ENCODE measurements at regions not wholly inside any gene's neighbourhood (a gene's known extent, or its start where the extent isn't known, plus 50 kb on each side); places are given as distances from the start of the nearest gene placed in this dataset.

- Histone ChIP-seq H3K27ac (ENCODE audit: low read depth, low read length, poor library complexity, severe bottlenecking) (no peak overlapping the region), H3K9me2 (ENCODE audit: insufficient read depth, low read length) (no peaks in the 10 kb centered on the region), H3K4me1 (ENCODE audit: insufficient read depth, low read length, poor library complexity, severe bottlenecking) (no peaks in the 10 kb centered on the region), H3K4me3 (ENCODE audit: low read depth, low read length, poor library complexity, severe bottlenecking) (no peak overlapping the region), H2AFZ (ENCODE audit: low read length) (no peak overlapping the region), H3K79me2 (ENCODE audit: insufficient read depth, low read depth, low read length) (no peaks in the 10 kb centered on the region), H4K20me1 (ENCODE audit: insufficient read depth, low read length) (no peaks in the 10 kb centered on the region), H3K4me2 (ENCODE audit: low read length) (no peak overlapping the region), H3K9me3 (ENCODE audit: low read length) (no peaks in the 10 kb centered on the region), H3K36me3 (ENCODE audit: insufficient read depth, low read length) (no peaks in the 10 kb centered on the region)
- CTCF ChIA-PET (ENCODE audit: unreplicated experiment): no interaction called here
- intact Hi-C loops (cut with micrococcal nuclease; ENCODE audit: unreplicated experiment): no loop called here
- TF ChIP-seq, protein P1, sequence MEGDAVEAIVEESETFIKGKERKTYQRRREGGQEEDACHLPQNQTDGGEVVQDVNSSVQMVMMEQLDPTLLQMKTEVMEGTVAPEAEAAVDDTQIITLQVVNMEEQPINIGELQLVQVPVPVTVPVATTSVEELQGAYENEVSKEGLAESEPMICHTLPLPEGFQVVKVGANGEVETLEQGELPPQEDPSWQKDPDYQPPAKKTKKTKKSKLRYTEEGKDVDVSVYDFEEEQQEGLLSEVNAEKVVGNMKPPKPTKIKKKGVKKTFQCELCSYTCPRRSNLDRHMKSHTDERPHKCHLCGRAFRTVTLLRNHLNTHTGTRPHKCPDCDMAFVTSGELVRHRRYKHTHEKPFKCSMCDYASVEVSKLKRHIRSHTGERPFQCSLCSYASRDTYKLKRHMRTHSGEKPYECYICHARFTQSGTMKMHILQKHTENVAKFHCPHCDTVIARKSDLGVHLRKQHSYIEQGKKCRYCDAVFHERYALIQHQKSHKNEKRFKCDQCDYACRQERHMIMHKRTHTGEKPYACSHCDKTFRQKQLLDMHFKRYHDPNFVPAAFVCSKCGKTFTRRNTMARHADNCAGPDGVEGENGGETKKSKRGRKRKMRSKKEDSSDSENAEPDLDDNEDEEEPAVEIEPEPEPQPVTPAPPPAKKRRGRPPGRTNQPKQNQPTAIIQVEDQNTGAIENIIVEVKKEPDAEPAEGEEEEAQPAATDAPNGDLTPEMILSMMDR (conservative IDR thresholded peaks at IDR 0.05; ENCODE audit: low read length): no peak
- TF ChIP-seq EZH2phosphoT487 (IDR thresholded peaks at IDR 0.05; ENCODE audit: borderline replicate concordance, low read depth, low read length): no peak
- no peak for DNase-seq (ENCODE audit: low spot score)
- POLR2A ChIA-PET: interaction anchor here (1.2 kb wide), 1 partner anchor 78 kb away, joined by 3 read pairs; no protein-coding TSS in a partner anchor
- no TSS peak for BruUV-seq (replicated peaks)
Observed at GRCh38 chr14:85306024-85306423, 223.9 kb upstream of the FLRT2 start.

DNA sequence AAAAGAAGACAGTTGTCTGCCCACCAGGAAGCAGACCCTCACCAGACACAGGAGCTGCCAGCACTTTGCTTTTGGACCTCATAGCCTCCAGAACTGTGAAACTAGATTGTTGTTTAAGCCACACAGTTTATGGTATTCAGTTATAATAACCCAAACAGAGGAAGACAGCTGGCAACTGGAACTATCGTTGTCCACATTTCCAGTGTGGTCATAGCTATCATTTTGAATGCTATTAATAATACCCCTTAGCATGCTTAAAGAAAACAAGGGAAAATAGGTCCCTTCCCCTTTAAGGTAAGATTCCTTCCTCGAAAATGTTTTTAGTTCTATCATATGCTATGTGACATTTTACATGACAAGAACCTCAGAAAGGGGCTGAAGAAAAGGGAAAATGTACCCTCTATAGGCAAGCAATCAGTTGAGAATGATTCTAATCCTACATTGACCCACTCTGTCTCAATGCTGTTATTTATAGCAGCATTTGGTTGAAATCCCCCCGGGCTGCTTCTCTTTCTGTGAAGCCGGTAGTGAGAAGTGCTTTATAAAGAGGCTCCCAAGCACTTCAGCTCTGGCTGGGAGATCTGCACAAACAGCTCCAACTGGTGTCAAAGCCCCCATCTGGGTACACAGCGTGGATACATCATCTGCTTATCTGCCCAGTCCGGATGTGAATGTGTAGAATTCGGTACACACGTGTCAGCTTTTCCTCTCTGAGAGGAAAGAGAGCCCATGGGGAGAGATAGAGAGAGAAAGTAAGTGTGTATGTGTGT lies 221.2 kb upstream of the FLRT2 start:
- intact Hi-C loops (cut with micrococcal nuclease; ENCODE audit: unreplicated experiment): no loop called here
- no peak overlapping the region for H3K4me2 ChIP-seq (ENCODE audit: low read length)
- DNase-seq (ENCODE audit: low spot score): no peak
- BruUV-seq (replicated peaks): no TSS peak
- no peak overlapping the region for H2AFZ ChIP-seq (ENCODE audit: low read length)
- no peaks in the 10 kb centered on the region for H4K20me1 ChIP-seq (ENCODE audit: insufficient read depth, low read length)
- H3K9me2 ChIP-seq (ENCODE audit: insufficient read depth, low read length): no peaks in the 10 kb centered on the region
- H3K9me3 ChIP-seq (ENCODE audit: low read length): no peaks in the 10 kb centered on the region
- H3K4me3 ChIP-seq (ENCODE audit: low read depth, low read length, poor library complexity, severe bottlenecking): no peak overlapping the region
- H3K36me3 ChIP-seq (ENCODE audit: insufficient read depth, low read length): no peaks in the 10 kb centered on the region
- no peak overlapping the region for H3K27ac ChIP-seq (ENCODE audit: low read depth, low read length, poor library complexity, severe bottlenecking)
- no peaks in the 10 kb centered on the region for H3K79me2 ChIP-seq (ENCODE audit: insufficient read depth, low read depth, low read length)
- H3K4me1 ChIP-seq (ENCODE audit: insufficient read depth, low read length, poor library complexity, severe bottlenecking): no peaks in the 10 kb centered on the region
- ChIA-PET CTCF (ENCODE audit: unreplicated experiment) (no interaction called here), POLR2A (no interaction called here)
- TF ChIP-seq, protein P1 (conservative IDR thresholded peaks at IDR 0.05; ENCODE audit: low read length): no peak
- no peak for TF ChIP-seq EZH2phosphoT487 (IDR thresholded peaks at IDR 0.05; ENCODE audit: borderline replicate concordance, low read depth, low read length)

DNA sequence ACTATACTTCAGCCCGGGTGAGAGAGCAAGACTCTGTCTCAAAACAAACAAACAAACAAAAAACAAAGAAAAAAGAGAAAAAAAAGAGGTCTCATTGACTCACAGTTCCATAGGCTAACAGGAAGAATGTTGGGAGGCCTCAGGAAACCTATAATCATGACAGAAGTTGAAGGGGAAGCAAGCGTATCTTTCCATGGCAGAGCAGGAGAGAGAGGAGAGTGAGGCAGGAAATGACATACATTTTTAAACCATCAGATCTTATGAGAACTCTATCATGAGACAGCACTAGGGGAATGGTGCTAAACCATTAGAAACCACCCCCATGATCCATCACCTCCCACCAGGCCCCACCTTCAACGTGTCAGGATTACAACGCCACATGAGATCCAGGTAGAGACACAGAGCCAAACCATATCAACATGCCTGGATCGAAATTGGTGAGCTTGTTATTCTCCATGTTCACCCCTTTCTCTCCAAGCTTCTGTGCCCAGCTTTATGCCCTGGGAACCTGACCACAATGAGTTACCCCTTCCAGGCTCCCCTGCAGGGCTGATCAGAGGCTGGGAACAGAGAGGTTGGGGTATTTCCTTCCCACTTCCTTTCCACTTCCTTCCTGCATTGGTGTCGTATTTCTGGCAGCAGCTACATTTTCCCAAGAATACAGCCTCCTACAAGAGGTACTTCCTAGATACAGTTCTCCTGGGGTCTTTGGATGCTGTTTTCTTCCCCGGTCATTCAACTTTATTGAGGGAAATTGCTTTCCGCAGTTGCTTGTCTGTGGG lies 219.3 kb upstream of the FLRT2 start:
- no peaks in the 10 kb centered on the region for H3K36me3 ChIP-seq (ENCODE audit: insufficient read depth, low read length)
- H3K4me1 ChIP-seq (ENCODE audit: insufficient read depth, low read length, poor library complexity, severe bottlenecking): no peaks in the 10 kb centered on the region
- intact Hi-C loops (cut with micrococcal nuclease; ENCODE audit: unreplicated experiment): no loop called here
- DNase-seq (ENCODE audit: low spot score): no peak
- no peaks in the 10 kb centered on the region for H3K9me3 ChIP-seq (ENCODE audit: low read length)
- CTCF ChIA-PET (ENCODE audit: unreplicated experiment): no interaction called here
- no peaks in the 10 kb centered on the region for H3K79me2 ChIP-seq (ENCODE audit: insufficient read depth, low read depth, low read length)
- no peak overlapping the region for H3K27ac ChIP-seq (ENCODE audit: low read depth, low read length, poor library complexity, severe bottlenecking)
- BruUV-seq (replicated peaks): no TSS peak
- no peak overlapping the region for H3K4me2 ChIP-seq (ENCODE audit: low read length)
- no peak overlapping the region for H3K4me3 ChIP-seq (ENCODE audit: low read depth, low read length, poor library complexity, severe bottlenecking)
- POLR2A ChIA-PET: no interaction called here
- TF ChIP-seq, protein P1 (conservative IDR thresholded peaks at IDR 0.05; ENCODE audit: low read length): no peak
- TF ChIP-seq EZH2phosphoT487 (IDR thresholded peaks at IDR 0.05; ENCODE audit: borderline replicate concordance, low read depth, low read length): no peak
- H2AFZ ChIP-seq (ENCODE audit: low read length): no peak overlapping the region
- H4K20me1 ChIP-seq (ENCODE audit: insufficient read depth, low read length): no peaks in the 10 kb centered on the region
- H3K9me2 ChIP-seq (ENCODE audit: insufficient read depth, low read length): no peaks in the 10 kb centered on the region

Measured in OCI-LY7 (cell line).